Mammary epithelial cell (primary cell): ENCODE measurements at regions not wholly inside any gene's neighbourhood (a gene's known extent, or its start where the extent isn't known, plus 50 kb on each side); places are given as distances from the start of the nearest gene placed in this dataset.
A peak's percentile ranks its signal among the peaks of the same experiment; 100 is the strongest.

Experiments
- EZH2 ChIP-seq: IDR thresholded peaks from 2 replicates; pipeline ENCODE4 v1.6.1; 2012; ENCODE audit warnings: low read length, inconsistent platforms, borderline replicate concordance
- TF ChIP-seq, protein P1 (sequence below), 2 donors: IDR thresholded peaks in 1 of 2; conservative IDR thresholded peaks in 1 of 2; 2 replicates each; pipeline ENCODE4 v1.5.1; 2011 to 2012; ENCODE audit warnings: inconsistent platforms in 2 of 2, low read length in 2 of 2, mild to moderate bottlenecking in 2 of 2, control low read depth in 1 of 2, low read depth in 1 of 2; ENCODE audit not compliant: insufficient read depth in 1 of 2; ENCODE audit errors: extremely low read depth in 1 of 2

DNA sequence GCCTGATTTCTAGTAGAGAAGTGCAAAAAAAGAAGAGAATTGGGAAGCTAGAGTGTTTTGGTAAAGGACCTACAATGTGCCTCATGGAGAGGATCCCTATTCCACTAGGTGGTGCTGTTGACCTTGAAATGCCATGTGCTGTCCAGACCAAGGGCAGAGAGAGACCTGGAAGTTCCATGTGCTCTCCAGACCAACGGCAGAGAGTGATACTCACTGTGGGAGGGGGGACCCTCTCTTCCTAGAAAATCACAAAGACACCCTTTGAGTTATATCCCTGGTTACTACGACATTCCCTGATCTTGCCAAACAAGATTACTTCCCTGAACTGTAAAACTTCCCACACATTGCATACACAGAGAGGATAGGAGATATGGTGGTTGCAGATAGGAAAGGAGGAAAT, 212.7 kb upstream of the ZNF804B start:
- TF ChIP-seq, protein P1, sequence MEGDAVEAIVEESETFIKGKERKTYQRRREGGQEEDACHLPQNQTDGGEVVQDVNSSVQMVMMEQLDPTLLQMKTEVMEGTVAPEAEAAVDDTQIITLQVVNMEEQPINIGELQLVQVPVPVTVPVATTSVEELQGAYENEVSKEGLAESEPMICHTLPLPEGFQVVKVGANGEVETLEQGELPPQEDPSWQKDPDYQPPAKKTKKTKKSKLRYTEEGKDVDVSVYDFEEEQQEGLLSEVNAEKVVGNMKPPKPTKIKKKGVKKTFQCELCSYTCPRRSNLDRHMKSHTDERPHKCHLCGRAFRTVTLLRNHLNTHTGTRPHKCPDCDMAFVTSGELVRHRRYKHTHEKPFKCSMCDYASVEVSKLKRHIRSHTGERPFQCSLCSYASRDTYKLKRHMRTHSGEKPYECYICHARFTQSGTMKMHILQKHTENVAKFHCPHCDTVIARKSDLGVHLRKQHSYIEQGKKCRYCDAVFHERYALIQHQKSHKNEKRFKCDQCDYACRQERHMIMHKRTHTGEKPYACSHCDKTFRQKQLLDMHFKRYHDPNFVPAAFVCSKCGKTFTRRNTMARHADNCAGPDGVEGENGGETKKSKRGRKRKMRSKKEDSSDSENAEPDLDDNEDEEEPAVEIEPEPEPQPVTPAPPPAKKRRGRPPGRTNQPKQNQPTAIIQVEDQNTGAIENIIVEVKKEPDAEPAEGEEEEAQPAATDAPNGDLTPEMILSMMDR (conservative IDR thresholded peaks at IDR 0.05 in 1 of 2, IDR thresholded peaks at IDR 0.05 in 1 of 2; ENCODE audit: extremely low read depth in 1 of 2, insufficient read depth in 1 of 2, low read depth in 1 of 2, low read length in 2 of 2) = peak; percentile 57 to 81
- no peak for TF ChIP-seq EZH2
